SK-N-SH treated with all-trans-retinoic acid at 6 μM for 48 hours (cell line): ENCODE measurements at regions not wholly inside any gene's neighbourhood (a gene's known extent, or its start where the extent isn't known, plus 50 kb on each side); places are given as distances from the start of the nearest gene placed in this dataset.

Source experiments
- ARNTL ChIP-seq: fragments of 450-650 bp; formaldehyde crosslinking; IDR thresholded peaks from 2 replicates; pipeline ENCODE4 v1.5.0; 2020; ENCODE audit warnings: low read depth, mild to moderate bottlenecking, moderate library complexity, borderline replicate concordance
- PPARA ChIP-seq: fragments of 250-450 bp; sonication (Bioruptor Pico); IDR thresholded peaks from 2 replicates; pipeline ENCODE4 v1.5.0; 2020; ENCODE audit warnings: mild to moderate bottlenecking, borderline replicate concordance
- RARB ChIP-seq: fragments of 250-450 bp; sonication (Bioruptor Pico); IDR thresholded peaks from 2 replicates; pipeline ENCODE4 v1.8.0; 2021; ENCODE audit warnings: mild to moderate bottlenecking, moderate library complexity
- TCF4 ChIP-seq: fragments of 250-450 bp; sonication (Bioruptor Pico); IDR thresholded peaks from 2 replicates; pipeline ENCODE4 v1.8.0; 2021; ENCODE audit warnings: mild to moderate bottlenecking, moderate library complexity, borderline replicate concordance
- TOX ChIP-seq: fragments of 250-450 bp; sonication (Bioruptor Pico); IDR thresholded peaks from 2 replicates; pipeline ENCODE4 v1.8.0; 2021; ENCODE audit warnings: mild to moderate bottlenecking, moderate library complexity, borderline replicate concordance
- ZFP30 ChIP-seq: fragments of 450-650 bp; formaldehyde crosslinking; IDR thresholded peaks from 2 replicates; pipeline ENCODE4 v1.5.0; 2022; ENCODE audit warnings: mild to moderate bottlenecking, moderate library complexity
- ZNF565 ChIP-seq: fragments of 450-650 bp; formaldehyde crosslinking; conservative IDR thresholded peaks from 2 replicates; pipeline ENCODE4 v1.5.0; 2020; ENCODE audit warnings: low read depth, mild to moderate bottlenecking, moderate library complexity
- ZNF70 ChIP-seq: fragments of 450-650 bp; formaldehyde crosslinking; IDR thresholded peaks from 2 replicates; pipeline ENCODE4 v1.5.0; 2020; ENCODE audit warnings: mild to moderate bottlenecking, moderate library complexity
- TF ChIP-seq, protein P1 (sequence below): fragments of 250-450 bp; sonication (Bioruptor Pico); IDR thresholded peaks from 2 replicates; pipeline ENCODE4 v1.8.0; 2020; ENCODE audit warnings: mild to moderate bottlenecking, moderate library complexity, borderline replicate concordance

DNA sequence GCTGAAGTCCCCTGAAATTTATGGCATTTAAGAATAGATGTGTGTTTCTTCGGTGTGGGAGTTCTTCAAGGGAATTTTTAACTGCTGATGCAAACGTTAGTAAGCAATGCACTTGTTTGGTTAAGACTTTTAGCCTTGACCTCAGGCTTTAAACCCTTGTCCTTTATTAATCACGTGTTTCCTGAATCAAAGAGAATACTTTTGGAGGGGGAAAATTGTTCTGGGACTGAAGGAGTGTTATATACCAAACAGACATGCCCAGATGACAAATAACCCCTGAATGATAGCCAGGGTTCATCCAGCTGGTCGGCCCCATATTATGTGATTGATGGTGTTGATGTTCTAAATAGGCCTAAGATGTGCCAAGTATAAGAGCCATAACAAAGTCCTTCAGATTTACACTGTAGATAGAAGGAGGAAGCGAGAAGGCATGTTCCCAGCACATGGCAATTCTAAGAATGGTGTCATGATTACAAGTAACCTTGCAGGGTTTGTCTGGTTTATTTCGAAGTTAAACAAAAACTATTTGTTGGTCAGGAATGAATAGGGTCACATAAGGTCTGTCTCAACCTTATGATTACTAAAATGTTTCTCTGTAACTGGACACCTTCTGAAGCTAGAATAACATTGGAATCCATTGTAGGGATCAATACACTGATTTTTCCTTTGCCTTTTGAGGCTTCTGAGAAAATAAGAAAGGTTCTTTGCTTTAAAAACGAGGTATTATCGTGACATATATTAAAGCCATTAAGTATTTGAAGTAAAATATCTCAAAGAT, 124.2 kb upstream of the SEM1 start:
- no peak for TF ChIP-seq TCF4 (CRISPR knock-in tag)
- no peak for TF ChIP-seq TOX (CRISPR knock-in tag)
- TF ChIP-seq, protein P1, sequence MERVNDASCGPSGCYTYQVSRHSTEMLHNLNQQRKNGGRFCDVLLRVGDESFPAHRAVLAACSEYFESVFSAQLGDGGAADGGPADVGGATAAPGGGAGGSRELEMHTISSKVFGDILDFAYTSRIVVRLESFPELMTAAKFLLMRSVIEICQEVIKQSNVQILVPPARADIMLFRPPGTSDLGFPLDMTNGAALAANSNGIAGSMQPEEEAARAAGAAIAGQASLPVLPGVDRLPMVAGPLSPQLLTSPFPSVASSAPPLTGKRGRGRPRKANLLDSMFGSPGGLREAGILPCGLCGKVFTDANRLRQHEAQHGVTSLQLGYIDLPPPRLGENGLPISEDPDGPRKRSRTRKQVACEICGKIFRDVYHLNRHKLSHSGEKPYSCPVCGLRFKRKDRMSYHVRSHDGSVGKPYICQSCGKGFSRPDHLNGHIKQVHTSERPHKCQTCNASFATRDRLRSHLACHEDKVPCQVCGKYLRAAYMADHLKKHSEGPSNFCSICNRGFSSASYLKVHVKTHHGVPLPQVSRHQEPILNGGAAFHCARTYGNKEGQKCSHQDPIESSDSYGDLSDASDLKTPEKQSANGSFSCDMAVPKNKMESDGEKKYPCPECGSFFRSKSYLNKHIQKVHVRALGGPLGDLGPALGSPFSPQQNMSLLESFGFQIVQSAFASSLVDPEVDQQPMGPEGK (CRISPR knock-in tag) = no peak
- no peak for TF ChIP-seq ZNF70
- TF ChIP-seq ZNF565 (CRISPR knock-in tag) = no peak
- no peak for TF ChIP-seq RARB
- TF ChIP-seq ARNTL (CRISPR knock-in tag) = no peak
- no peak for TF ChIP-seq ZFP30 (CRISPR knock-in tag)
- TF ChIP-seq PPARA (CRISPR knock-in tag) = no peak
